HL-60 (cell line): ENCODE measurements at regions not wholly inside any gene's neighbourhood (a gene's known extent, or its start where the extent isn't known, plus 50 kb on each side); places are given as distances from the start of the nearest gene placed in this dataset.

Experiments
- CTCF ChIP-seq: IDR thresholded peaks from one replicate; pipeline ENCODE4 v1.5.1; 2011; ENCODE audit warnings: low read length, control low read depth, inconsistent platforms; ENCODE audit not compliant: insufficient read depth
- GABPA ChIP-seq: IDR thresholded peaks from 2 replicates; pipeline ENCODE4 v1.6.1; 2012; ENCODE audit warnings: low read depth
- POLR2AphosphoS5 ChIP-seq: IDR thresholded peaks from 2 replicates; pipeline ENCODE4 v1.6.1; 2012; ENCODE audit warnings: low read depth
- REST ChIP-seq: IDR thresholded peaks from 2 replicates; pipeline ENCODE4 v1.6.1; 2012; ENCODE audit warnings: low read depth; ENCODE audit not compliant: insufficient replicate concordance
- SPI1 ChIP-seq: IDR thresholded peaks from 2 replicates; pipeline ENCODE4 v1.6.1; 2012; ENCODE audit warnings: low read depth, mild to moderate bottlenecking, borderline replicate concordance

- TF ChIP-seq GABPA (no peak), CTCF (no peak), POLR2AphosphoS5 (no peak), REST (no peak), SPI1 (no peak)
Measured at GRCh38 chr20:17859616-17860232, 108.9 kb downstream of the SNX5 start.
